HG02981 (cell line): ENCODE measurements at regions not wholly inside any gene's neighbourhood (a gene's known extent, or its start where the extent isn't known, plus 50 kb on each side); places are given as distances from the start of the nearest gene placed in this dataset.

Experiments used
- ATAC-seq: cut with Tn5 transposase; IDR thresholded peaks from one replicate; pipeline ENCODE4 v1.9.1; 2021; ENCODE audit warnings: mild to moderate bottlenecking, moderate library complexity; ENCODE audit not compliant: unreplicated experiment

DNA sequence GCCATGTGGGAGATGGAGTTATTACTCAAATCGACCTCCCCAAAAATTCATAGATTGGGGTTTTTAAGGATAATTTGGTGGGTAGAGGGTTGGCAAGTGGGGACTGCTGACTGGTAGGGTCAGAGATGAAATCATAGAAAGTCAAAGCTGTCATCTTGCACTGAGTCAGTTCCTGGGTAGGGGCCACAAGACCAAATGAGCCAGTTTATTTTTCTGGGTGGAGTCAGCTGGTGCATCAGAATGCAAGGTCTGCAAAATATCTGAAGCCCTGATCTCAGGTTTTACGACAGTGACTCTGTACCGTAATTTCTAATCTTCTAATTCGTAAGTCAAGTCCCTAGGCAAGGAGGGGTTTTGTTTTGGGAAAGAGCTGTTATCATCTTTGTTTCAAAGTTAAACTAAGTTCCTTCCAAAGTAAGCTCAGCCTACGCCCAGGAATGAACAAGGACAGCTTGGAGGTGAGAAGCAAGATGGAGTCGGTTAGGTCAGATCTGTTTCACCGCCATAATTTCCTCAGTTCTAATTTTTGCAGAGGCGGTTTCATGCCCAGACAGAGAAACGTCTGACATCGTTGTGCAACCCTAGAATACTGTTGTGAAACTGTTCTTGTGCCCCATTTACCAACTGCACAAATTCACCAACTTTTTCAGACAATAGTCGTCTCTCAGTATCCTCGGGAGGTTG lies 104.5 kb upstream of the SFSWAP start:
- ATAC-seq: no peak

DNA sequence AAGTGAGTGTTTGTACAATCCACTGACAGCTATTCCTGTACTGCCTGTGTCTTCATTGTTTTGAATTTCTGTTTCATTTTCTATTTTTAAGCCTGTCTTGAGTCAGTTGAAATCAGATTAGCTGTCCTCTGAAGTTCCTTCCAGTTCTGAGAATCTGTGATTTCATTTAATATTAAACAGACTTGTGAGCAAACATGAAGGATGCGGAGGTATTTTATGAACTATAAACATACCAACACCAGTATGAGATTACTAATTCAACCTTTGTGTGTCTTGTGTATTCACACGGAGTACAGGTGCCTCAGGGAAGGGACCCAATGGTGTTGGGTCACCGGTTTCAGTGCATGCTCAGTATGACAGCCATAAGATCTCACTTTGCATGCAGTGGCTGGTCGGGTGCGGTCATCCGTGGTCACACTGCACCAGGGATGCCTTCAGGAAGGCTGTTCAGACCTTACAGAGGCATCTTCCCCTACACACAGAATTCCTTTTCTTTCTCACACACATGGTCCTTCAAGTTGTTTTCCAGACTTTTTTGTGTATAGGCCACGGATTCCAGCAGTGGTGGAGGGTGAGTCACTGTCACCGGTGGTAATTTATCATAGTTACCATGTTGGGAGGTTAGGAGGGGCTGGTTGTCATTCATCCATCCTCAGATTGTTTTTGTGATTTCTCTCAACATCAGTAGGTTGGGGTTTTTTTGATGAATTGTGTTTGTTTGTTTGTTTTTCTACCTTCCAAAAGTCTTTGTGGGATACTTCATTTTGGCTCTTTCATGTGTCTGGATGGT lies 103.0 kb upstream of the SFSWAP start:
- ATAC-seq: peak; percentile 80

DNA sequence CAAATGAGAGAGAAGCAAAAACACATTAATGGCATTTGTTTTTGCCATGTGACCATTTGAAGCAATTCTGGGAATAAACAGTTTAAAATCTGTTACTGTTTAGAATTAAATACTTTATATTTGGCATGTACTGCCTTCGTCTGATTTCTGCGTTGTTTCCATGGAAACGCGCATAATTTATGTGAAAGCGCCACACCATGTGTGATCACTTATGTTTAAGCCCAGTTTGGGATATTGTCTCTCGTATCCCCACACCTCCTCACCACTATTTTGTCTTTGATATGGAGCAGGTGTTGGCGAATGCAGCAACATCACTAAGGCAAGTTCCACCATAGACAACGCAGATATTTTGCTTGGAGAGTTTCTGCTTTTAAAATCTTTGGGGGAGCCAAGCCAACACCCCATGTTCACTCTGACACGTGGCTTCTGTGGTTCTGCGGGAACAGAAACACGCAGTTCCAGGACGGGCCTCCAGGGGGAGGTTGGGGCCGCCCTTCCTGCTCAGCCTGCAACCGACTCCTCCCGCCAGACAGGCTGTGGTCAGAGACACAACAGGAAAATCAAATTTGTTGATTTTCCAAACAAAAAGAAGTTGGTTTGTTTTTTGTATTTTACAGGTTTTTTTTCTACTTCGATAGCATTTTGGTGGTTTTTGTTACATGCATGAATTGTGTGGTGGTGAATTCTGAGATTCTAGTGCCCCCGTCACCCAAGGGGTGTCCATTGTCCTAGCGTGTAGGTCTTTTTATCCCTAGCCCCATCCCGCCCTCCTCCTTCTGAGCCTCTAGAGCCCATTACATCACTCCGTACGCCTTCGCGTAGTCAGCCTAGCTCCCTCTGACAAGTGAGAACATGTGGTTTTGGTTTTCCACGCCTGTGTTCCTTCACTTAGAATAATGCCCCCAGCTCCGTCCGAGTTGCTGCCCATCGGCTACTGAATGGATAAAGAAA lies 101.9 kb upstream of the SFSWAP start:
- no peak for ATAC-seq

DNA sequence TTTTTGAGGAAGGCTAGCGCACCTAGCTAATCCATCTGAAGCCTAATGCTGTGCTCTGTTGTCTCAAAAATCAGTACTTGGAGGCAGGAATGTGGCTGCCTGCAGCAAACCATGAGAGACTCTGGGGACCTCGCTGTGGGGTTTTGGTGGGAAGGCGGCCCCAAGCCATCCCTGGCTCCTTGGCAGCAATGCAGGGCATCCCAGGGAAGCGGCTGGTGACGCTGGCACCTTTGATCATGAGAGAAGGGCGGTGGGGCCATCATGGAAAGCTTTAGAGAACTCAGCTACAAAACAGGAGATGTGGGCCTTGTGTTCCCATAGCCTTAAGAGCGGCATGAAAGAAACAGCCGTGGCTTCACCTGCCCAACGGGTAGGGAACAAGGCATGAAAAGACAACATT lies 101.1 kb upstream of the SFSWAP start:
- ATAC-seq: no peak

DNA sequence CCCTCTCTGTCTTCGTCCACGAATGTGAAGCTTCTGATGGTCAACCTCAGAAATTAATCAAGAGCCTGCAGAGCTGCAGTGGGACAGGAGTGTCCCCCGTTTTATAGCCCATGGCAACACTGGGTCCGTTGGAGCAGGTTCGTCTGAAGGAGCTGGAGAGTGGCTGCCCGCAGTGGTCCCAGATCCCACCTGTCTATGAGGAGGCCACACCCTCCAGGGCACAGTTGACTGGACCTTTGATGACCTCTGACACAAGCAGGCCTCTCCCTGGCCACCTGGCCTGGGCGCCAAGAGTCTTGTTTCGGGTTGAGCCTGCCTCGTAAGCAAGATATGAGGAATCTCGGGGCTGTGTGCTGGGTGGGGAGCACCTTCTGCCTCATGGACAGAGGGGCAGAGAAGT lies 100.7 kb upstream of the SFSWAP start:
- ATAC-seq: no peak

DNA sequence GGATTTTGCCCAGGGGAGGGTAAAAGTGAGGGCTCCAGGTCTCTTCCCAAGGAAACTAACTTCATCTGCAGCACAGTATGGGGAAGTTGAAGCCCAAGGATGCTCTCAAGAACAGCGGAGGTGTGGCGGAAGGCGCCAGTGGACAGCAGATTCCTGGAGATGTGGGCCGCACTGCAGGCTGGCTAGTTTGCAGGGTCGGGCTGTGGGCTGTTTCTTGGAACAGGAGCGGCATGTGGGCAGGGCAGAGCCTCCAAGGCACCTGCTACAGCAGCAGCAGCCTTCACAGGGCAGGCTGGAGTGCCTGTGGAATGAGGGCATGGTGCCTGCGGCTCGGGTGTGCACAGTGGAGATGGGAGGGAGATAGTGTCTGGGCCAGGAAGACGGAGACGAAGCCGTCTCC lies 100.0 kb upstream of the SFSWAP start:
- no peak for ATAC-seq

DNA sequence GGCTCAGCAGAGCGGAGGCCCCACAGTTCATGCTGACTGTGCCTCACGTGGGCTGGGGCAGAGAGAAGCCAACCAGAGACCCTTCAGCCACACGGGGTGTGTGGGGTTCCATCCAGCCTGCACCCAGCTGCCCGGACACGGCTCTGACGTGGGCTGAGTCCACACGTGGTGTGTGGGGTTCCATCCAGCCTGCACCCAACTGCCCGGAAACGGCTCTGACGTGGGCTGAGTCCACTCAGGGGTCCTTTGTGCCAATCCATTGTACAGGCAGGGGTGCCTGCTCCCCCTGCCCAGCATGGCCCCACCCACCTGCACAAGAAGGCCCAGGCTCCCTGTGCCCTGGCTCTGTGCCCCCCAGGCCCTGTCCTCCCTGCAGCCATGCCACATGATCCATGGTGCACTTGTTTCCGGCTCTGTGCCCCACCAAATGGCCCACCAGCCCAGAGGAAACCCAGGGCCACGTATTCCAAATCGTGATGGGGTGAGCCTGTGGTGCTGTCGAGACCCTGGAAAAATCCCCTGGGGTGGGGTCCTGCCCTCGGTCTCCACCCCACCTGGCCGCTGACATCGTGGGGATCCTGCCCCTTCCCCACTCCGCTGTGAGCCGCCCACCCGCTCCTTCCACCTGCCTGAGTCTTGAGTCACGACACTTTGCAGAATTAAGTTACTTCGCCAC lies 99.3 kb upstream of the SFSWAP start:
- ATAC-seq: no peak

DNA sequence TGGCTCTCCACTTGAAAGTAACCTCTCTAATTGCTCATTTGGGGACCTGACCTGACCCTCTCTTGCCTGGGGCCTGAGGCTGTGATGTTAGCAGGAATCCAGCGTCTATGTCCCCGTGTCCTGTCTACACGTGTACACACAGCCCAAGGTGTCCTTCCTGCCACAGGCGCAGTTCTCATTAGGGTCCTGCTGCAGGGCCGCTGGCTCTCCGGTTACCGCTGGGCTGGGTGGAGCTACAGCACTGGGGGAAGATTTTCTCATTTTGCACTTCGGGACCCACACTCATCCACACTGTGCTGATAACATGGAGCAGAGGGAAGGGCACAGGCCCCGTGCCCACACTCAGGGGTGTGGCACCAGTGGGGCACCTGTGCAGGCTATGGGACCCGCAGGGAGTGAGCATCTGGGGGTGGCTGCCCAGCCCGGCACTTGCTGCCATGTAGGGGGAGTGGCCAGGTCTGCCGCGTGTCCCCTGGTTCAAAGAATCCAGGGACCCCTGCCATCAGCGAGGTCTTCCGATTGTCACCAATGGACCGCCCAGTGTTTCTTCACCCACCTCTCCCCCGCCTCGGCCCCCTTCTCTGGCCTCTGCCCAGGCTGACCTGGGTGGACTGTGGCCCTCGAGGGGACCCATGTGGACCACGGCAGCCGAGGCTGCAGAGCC lies 98.7 kb upstream of the SFSWAP start:
- ATAC-seq: no peak

DNA sequence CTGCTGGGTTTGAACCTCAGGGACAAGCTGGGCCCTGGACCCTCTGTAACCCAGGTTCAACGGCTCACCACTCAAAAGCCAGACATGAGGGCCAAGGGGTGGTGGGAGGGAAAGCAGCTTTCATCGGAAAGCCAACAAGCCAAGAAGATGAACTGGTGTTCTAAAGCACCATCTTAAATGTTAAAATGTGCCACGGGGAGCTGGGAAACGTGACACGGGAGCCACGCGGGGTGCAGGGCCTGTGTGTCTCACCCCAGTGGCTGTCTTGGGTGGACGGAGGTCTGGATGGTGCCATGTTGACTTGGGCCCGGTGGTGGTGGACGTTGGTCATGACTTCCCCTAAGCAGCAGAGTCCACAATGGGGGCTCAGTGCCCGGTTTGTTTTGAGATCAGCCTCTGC lies 97.7 kb upstream of the SFSWAP start:
- ATAC-seq: no peak

DNA sequence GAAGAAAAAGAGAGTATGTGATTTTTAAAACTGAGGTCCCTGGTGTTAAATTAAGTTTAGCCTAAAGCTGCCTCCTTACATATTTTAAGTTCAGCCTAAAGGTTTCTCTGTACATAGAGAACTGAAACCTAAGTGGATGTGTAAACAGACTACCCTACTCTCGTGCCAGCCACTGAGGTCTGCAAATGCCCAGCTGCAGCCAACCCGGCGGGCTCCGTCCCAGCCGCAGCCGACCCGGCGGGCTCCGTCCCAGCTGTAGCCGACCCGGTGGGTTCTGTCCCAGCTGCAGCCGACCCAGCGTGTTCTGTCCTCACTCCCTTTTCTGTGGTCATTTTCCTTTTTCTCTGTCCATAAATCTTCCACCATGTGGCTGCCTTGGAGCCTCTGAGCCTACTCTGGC lies 97.2 kb upstream of the SFSWAP start:
- no peak for ATAC-seq

DNA sequence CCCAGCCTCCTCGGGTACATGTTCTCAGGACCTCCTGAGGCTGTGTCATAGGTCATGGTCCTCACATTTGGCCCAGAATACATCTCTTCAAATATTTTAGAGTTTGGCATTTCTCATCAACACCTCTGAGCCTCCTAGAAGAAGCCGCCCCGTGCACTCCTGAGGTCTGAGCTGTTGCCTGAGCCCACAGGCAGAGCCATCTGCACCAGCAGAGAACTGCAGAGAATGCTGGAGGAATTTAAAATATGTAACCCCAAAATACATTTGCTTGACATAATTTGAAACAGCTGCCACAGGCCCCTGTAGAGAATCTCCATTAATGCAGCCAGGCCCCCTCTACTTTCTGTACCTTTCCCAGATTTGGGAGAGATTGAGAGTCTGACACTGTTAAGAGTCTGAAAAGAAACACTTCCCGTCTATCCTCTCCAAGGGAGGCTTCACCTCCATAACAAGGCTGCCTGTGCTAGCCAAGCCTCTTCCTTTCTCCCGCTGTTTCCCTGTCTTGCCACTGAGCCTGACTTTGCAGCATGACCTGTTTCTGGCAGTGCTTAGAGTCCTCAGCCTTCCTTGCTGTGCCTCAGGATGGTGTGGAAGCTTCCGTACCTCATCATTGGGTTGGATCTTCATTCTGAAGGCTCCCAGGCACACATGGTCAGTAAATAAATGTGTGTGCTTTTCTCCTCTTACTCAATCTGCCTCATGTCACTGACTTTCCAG lies 95.4 kb upstream of the SFSWAP start:
- no peak for ATAC-seq

DNA sequence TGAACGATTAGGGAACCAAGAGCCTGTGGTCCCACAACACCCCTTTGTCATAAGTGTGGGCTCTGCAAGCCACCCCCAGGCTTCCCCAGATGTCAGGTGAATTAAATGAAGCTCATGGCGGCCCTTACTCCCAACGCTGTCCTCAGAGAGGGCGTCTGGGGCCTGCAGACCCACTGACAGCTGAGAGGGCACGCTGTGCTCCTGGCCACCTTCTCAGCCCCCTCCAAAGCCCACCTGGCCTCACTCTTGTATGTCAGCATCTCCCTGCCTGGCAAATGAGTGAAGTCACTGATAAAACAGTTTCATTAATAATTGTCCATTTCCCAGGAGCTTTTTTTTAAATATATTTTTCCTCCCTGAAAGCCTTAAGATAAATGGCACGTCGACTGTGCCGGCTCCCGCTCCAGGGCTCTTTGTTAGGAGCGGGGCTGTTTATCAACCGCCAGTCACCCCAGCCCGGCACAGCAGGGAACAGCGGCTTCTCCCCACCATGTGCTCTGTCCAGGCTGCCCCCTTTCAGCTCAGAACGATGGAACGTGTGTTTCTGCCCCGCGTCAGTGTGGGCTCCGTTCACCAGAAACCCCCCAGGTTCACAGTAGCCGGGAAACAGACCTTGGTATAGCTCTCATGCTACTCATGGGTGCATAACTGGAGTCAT lies 94.7 kb upstream of the SFSWAP start:
- ATAC-seq: no peak

DNA sequence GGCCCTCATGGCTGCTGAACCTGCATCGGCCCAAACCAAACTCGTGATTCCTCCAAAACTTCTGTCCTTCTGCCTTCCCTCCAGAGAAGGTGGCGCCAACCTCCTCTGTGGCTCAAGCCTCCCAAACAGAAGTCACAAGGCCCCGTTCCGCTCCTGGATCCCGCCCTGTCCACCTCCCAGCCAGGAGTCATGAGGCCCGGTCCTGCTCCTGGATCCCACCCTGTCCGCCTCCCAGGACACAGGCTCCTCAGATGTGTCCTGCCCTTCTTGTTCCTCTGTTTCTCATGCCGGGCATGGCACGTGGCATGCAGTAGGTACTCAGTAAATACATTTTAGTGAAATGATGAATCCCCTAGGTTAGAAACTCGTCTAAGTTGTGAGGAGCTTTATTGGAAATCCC lies 94.2 kb upstream of the SFSWAP start:
- ATAC-seq: no peak

DNA sequence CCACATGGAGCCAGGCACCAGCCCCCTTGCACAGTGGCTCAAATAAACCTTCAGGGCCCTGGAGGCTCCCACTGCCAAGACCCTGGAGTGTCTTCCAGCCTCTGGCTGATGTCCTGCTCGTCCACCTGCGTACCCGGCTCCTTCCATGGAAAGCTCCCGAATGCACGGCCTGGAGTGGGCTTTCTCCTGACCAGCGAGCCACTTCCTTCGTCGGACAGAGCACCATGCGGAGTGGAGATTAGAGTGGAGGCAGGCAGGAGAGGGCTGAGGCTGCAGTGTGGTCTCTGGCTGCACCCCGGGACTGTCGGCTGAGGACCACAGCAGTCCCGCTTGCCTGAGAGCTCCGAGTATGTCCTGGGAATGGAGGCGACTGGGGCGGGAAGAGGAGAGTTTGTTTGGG lies 93.7 kb upstream of the SFSWAP start:
- no peak for ATAC-seq

DNA sequence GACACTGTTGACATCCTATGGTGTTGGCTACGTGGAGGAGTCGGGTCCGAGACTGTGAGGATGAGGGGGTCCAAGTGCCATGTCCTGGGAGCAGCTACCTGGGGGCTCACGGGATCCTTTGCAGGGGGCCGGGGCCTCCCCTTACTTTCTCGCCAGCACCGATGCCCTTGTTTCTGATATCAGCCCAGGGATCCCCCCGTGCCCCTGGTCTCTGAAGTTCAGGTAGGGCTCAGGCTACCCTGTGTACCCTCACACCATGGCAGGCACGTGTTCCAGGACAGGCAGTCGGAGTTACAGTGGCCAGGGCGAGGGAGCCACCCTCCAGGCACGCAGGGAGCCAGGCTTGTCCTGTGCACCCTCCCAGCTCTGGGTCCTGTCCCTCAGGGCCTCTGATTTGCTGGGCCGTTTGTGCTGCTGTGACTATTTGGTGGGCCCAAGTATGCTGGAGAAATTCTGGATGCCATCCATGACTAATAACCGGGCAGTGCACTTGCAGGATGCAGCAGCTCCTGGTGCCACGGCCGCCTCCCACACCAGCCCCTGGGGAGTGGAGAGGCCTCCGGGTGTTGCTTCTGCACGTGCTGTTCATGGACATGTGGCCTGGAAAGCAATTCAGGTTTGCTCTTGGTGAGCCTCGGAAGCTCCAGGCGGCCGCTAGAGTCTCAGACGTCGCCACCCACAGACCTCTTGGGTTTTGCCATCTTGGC lies 93.1 kb upstream of the SFSWAP start:
- ATAC-seq: no peak

DNA sequence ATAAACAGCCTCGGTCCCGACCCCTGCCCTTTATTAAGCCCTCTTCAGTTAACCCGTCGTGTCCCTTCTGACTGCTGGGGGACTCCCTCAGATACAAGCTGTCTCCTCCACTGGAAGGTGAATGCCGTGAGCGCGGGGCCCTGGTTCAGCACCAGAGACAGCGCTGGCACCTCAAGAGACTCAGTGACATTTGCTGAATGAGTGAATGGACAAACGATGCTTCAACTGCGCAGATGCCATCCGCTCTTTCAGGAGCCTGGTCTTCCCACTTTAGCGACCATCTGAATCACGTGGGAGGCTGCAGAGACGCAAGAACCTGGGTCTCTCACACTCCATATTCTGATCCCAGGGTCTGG lies 92.6 kb upstream of the SFSWAP start:
- ATAC-seq: no peak

DNA sequence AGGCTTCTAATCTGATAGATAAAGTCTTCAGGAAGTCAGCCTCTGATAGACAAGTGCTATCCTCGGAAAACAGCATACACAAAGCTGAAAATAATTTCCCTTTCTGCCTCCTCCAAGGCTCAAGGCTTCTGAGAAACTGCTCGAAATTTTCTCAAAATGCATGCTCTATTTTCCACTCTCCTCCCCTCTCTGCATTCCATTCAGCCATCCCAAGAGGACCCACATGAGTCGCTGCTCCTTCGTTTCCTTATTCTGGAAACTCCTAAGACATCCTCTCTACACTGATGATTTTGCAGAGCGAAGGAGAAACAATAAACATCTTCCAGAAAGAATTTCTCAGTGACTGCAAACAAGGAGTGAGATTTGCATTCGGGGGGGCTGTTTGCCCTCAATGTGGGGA lies 92.2 kb upstream of the SFSWAP start:
- ATAC-seq: no peak

DNA sequence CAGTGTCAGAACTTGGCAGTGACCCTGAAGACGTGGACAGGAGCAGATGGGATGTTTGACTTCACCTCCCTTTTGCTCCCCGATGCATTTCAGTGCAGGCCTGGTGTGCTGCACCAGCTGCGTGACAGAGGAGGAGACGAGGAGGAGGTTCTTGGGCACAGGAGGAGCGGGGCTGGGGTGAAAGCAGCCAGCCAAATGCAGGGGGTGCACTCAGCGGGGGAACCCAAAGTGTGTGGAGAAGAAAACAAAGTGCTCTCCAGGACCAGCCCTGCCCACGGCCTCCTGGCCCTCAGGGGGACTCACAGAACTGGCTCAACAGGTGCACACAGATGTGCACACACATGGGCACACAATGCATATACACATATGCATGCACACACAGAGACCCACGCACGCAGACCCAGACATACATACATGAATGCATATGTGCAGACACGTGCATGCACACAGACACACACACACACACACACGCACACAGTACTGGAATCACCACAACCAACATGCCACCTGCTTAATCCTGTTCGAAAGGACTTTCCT lies 91.7 kb upstream of the SFSWAP start:
- no peak for ATAC-seq
